Small intestine (tissue), 7 donors: ENCODE measurements at regions not wholly inside any gene's neighbourhood (a gene's known extent, or its start where the extent isn't known, plus 50 kb on each side); places are given as distances from the start of the nearest gene placed in this dataset.

Experiments used
- DNase-seq, 2 donors: peaks; one replicate each; pipeline versions ENCODE4 v3.0.0 to v3.0.0-alpha.2; 2013
- FAIRE-seq: peaks from 2 replicates; lab custom pipeline; 2012; peaks lifted over from hg19 to GRCh38; lab: Jason Lieb, UNC
- H3K27ac ChIP-seq, 3 donors: one replicate each; pipeline ENCODE4 v1.5.1; 2013; ENCODE audit warnings: low read length in 2 of 3, mild to moderate bottlenecking in 2 of 3, control low read depth in 1 of 3, inconsistent platforms in 1 of 3, low read depth in 1 of 3, moderate library complexity in 1 of 3
- H3K27me3 ChIP-seq, 3 donors: one replicate each; pipeline ENCODE4 v1.6.1; 2013; ENCODE audit warnings: low read length in 3 of 3, inconsistent platforms in 1 of 3; ENCODE audit not compliant: control insufficient read depth in 3 of 3, insufficient read depth in 3 of 3
- H3K36me3 ChIP-seq, 3 donors: one replicate each; pipeline ENCODE4 v1.6.1; 2013; ENCODE audit warnings: low read length in 3 of 3, inconsistent platforms in 1 of 3, low read depth in 1 of 3, mild to moderate bottlenecking in 1 of 3, moderate library complexity in 1 of 3; ENCODE audit not compliant: control insufficient read depth in 3 of 3, insufficient read depth in 2 of 3
- H3K4me1 ChIP-seq, 3 donors: one replicate each; pipeline ENCODE4 v1.6.1; 2013; ENCODE audit warnings: low read length in 2 of 3, inconsistent platforms in 1 of 3, low read depth in 1 of 3, mild to moderate bottlenecking in 1 of 3, moderate library complexity in 1 of 3; ENCODE audit not compliant: control insufficient read depth in 3 of 3, insufficient read depth in 2 of 3
- H3K4me3 ChIP-seq, 3 donors: one replicate each; pipeline ENCODE4 v1.5.1; 2013; ENCODE audit warnings: low read length in 3 of 3, control low read depth in 1 of 3, inconsistent platforms in 1 of 3, low read depth in 1 of 3, mild to moderate bottlenecking in 1 of 3, moderate library complexity in 1 of 3
- H3K9me3 ChIP-seq, 2 donors: one replicate each; pipeline ENCODE4 v1.6.1; 2013; ENCODE audit warnings: low read depth in 1 of 2, low read length in 1 of 2; ENCODE audit not compliant: control insufficient read depth in 2 of 2, insufficient read depth in 1 of 2
- WGBS, 3 donors: extraction: QIAGEN DNeasy Blood & Tissue Kit; methylation state at CpG; one replicate each; pipeline ENCODE4 v1.1.7; 2013; 5-methylcytosine and 5-hydroxymethylcytosine counted together
- donor health status: healthy with polysubstance abuse.
- donor health status: control.
- donor health status: control.
- donor health status: Bipolar disorder and iron deficiency.
- donor health status: healthy.

- FAIRE-seq = no peak
- H3K27me3 ChIP-seq = no peaks in the 10 kb centered on the region
- WGBS, 3 donors = 82 to 89% (median 84%) methylated on average over 8 of the region's 8 CpGs
- H3K27ac ChIP-seq = no peak overlapping the region
- no peaks in the 10 kb centered on the region for H3K9me3 ChIP-seq
- H3K4me3 ChIP-seq = no peak overlapping the region
- no peaks in the 10 kb centered on the region for H3K4me1 ChIP-seq
- no peak for DNase-seq
- no peaks in the 10 kb centered on the region for H3K36me3 ChIP-seq
Measured at GRCh38 chr3:146948985-146949384, 343.8 kb upstream of the PLSCR5 start.

GRCh38 chr3:146948186-146948585 is 343.0 kb upstream of the PLSCR5 start:
- WGBS, 3 donors = 24 to 50% (median 43%) methylated on average over 1 of the region's 1 CpG
- Histone ChIP-seq H3K27me3 (no peaks in the 10 kb centered on the region), H3K4me1 (no peaks in the 10 kb centered on the region), H3K4me3 (no peak overlapping the region), H3K36me3 (no peaks in the 10 kb centered on the region), H3K27ac (no peak overlapping the region), H3K9me3 (no peaks in the 10 kb centered on the region)
- no peak for DNase-seq
- no peak for FAIRE-seq

GRCh38 chr3:146929696-146930095 is 324.6 kb upstream of the PLSCR5 start:
- no peaks in the 10 kb centered on the region for H3K36me3 ChIP-seq
- no peak for FAIRE-seq
- WGBS, 3 donors = 45 to 60% (median 49%) methylated on average over 1 of the region's 1 CpG

DNA sequence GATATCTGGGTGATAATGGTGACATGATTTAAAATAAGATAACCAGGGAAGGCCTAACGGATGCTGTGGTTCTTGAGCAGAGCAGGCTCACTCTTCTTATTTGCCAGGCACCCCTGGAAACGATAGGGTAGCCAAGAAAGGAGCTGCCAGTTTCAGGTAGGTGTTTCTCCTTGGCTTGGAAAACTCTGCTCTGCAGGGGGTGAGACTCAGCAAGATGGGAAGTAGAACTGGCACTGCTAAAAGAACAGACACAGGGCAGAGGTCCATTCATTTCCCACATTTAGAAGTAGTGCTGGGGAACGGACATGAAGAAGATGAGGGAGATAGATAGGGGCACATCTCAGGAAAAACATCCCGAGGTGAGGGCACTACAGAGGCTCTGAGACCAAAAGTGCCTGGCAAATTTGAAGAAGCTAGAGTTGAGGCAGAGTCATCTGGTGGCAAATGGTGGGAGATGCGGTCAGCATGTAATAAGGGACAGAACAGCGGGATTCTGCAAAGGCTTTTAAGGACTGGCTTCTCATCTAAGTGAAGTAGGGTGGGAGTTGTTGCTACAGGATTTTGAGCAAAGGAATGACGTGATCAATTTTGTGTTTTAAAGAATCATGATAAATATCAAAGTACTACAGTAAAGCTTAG is 323.4 kb upstream of the PLSCR5 start:
- no peaks in the 10 kb centered on the region for H3K36me3 ChIP-seq
- H3K27me3 ChIP-seq = no peaks in the 10 kb centered on the region
- DNase-seq (no peak), FAIRE-seq (no peak)
- WGBS, 3 donors = 62 to 75% (median 68%) methylated on average over 7 of the region's 7 CpGs
- H3K27ac ChIP-seq = no peak overlapping the region
- no peak overlapping the region for H3K4me3 ChIP-seq
- no peaks in the 10 kb centered on the region for H3K4me1 ChIP-seq
- H3K9me3 ChIP-seq = no peaks in the 10 kb centered on the region

More at GRCh38 chr3:146929696-146930095, 324.6 kb upstream of the PLSCR5 start:
- no peak overlapping the region for H3K4me3 ChIP-seq
- no peaks in the 10 kb centered on the region for H3K9me3 ChIP-seq
- H3K27me3 ChIP-seq = no peaks in the 10 kb centered on the region
- no peak for DNase-seq
- no peaks in the 10 kb centered on the region for H3K4me1 ChIP-seq
- no peak overlapping the region for H3K27ac ChIP-seq

DNA sequence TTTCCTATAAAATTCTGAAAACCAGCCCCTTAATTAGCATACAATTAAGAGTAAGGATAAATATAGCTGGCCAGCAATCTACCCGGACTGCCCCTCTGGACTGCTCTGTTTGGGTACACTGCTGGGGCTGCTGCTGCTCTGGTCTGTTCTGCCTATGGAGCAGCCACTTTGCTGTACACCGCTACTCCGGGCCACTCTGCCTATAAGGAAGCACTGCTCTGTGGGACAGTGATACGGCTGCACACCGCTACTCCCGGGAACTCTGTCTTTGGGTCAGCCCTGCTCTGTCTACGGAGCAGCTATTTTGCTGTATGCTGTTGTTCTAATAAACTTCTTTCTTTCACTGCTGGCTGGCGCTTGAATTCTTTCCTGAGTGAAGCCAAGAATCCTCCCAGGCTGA is 316.5 kb upstream of the PLSCR5 start:
- H3K4me1 ChIP-seq = no peaks in the 10 kb centered on the region
- 88 to 89% (median 88%) methylated on average over 8 of the region's 8 CpGs for WGBS, 3 donors
- no peaks in the 10 kb centered on the region for H3K27me3 ChIP-seq
- no peaks in the 10 kb centered on the region for H3K9me3 ChIP-seq
- DNase-seq (no peak), FAIRE-seq (no peak)
- H3K27ac ChIP-seq = no peak overlapping the region
- H3K36me3 ChIP-seq = no peaks in the 10 kb centered on the region
- no peak overlapping the region for H3K4me3 ChIP-seq

DNA sequence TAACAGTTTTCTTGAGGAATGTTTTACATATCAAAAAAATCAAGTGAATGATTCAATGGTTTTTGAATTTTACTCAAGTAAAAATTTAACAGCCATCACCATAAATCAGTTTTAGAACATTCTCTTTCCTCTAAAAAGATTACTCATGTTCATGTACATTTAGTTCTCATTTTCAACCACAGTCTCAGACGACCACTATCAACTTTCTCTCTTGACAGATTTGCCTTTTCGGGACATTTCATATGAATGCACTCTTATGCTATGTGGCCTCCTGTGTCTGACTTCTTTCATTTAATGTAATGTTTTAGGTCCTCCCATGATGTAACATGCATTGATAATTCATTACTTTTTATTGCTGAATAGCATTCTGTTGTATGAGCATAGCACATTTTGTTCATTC is 309.3 kb upstream of the PLSCR5 start:
- H3K4me1 ChIP-seq = no peaks in the 10 kb centered on the region
- no peaks in the 10 kb centered on the region for H3K9me3 ChIP-seq
- DNase-seq (no peak), FAIRE-seq (no peak)
- 75 to 84% (median 77%) methylated on average over 2 of the region's 2 CpGs for WGBS, 3 donors
- no peak overlapping the region for H3K4me3 ChIP-seq
- no peaks in the 10 kb centered on the region for H3K36me3 ChIP-seq
- no peak overlapping the region for H3K27ac ChIP-seq
- no peaks in the 10 kb centered on the region for H3K27me3 ChIP-seq

DNA sequence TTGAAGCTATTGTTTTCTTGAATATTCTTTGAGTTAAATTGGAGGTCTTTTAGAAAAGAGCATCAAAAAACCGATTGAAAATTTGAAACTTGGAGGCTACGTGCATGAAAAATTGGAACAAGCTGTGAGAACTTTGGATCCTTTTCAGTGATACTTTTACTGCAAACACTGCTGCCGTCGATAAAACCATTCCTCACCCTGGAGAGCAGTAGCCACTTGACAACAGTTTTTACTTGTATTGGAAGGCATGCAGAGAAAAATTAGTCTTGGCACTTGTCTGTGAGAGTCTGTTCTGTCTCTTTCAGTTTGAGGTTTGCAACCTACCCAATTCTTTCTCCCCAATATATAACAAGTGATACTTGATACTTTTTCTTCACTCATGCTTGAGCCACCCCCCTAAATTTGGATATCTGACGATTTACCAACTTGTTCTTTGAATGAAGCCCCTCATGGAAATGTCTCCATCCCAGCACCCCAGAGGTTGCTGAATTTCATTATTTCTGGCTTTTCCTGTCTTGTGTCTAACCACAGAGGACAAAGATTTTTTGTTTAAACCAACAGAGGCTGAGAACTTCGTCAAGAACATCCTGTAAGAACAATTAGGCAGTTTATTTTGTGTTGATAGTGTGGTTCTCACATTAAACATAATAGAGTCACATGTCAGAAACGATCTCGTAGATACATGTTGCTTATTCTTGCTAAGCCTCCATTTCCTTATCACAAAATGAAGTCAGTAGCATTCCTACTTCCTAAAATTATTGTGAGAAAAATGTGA is 307.3 kb upstream of the PLSCR5 start:
- Histone ChIP-seq H3K4me3 (no peak overlapping the region), H3K4me1 (no peaks in the 10 kb centered on the region), H3K27ac (no peak overlapping the region), H3K27me3 (no peaks in the 10 kb centered on the region), H3K36me3 (no peaks in the 10 kb centered on the region), H3K9me3 (no peaks in the 10 kb centered on the region)
- DNase-seq (no peak), FAIRE-seq (no peak)
- WGBS, 3 donors = 48 to 58% (median 57%) methylated on average over 8 of the region's 8 CpGs

DNA sequence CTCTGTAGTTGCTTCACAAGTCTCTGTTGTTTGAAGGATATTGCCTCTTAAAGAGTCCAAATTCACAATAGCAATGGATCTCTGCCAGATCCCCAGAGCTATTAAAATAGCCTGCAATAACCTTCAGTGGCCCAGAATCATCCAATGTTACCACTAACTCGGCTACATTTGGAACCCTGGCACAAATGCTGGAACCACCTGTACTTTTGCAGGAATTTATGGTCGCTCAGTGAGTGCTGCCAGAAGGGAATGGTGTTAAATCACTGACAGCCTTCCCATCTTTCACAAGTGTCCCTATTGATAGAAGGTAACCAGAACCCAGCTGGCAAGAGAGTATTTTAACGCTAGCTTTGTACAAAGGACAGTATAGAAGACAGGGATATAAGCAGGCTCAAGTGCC is 298.8 kb upstream of the PLSCR5 start:
- H3K36me3 ChIP-seq = no peaks in the 10 kb centered on the region
- no peaks in the 10 kb centered on the region for H3K27me3 ChIP-seq
- 72 to 73% (median 72%) methylated on average over 3 of the region's 3 CpGs for WGBS, 3 donors
- FAIRE-seq (no peak), DNase-seq (no peak)
- no peak overlapping the region for H3K4me3 ChIP-seq
- no peaks in the 10 kb centered on the region for H3K4me1 ChIP-seq
- no peak overlapping the region for H3K27ac ChIP-seq
- H3K9me3 ChIP-seq = no peaks in the 10 kb centered on the region
